Natural killer cell (primary cell): ENCODE measurements at regions not wholly inside any gene's neighbourhood (a gene's known extent, or its start where the extent isn't known, plus 50 kb on each side); places are given as distances from the start of the nearest gene placed in this dataset.

Source experiments
- ATAC-seq, 3 donors: fragments of 150-1000 bp in 2 of 3; fragments of 200-7000 bp in 1 of 3; cut with Tn5 transposase; 1 replicate in 1 of 3; 2 replicates in 2 of 3; pipeline ENCODE4 v1.10.0; 2021; ENCODE audit warnings: mild to moderate bottlenecking in 2 of 3, moderate library complexity in 2 of 3
- DNase-seq, 2 donors: peaks; one replicate each; pipeline versions ENCODE4 v3.0.0 to v3.0.0-alpha.2; 2013 to 2021; ENCODE audit warnings: mixed read lengths in 1 of 2
- H3K27ac ChIP-seq: one replicate; pipeline ENCODE4 v1.5.1; 2013; ENCODE audit warnings: mild to moderate bottlenecking, low read length
- H3K27me3 ChIP-seq: one replicate; pipeline ENCODE4 v1.6.1; 2013; ENCODE audit warnings: low read length; ENCODE audit not compliant: control insufficient read depth, insufficient read depth
- H3K36me3 ChIP-seq: one replicate; pipeline ENCODE4 v1.6.1; 2013; ENCODE audit warnings: low read length; ENCODE audit not compliant: control insufficient read depth, insufficient read depth
- H3K4me1 ChIP-seq: one replicate; pipeline ENCODE4 v1.6.1; 2013; ENCODE audit warnings: low read length; ENCODE audit not compliant: control insufficient read depth, insufficient read depth
- H3K4me3 ChIP-seq: one replicate; pipeline ENCODE4 v1.5.1; 2013; ENCODE audit warnings: low read length
- H3K9me3 ChIP-seq: one replicate; pipeline ENCODE4 v1.6.1; 2013; ENCODE audit warnings: low read length; ENCODE audit not compliant: control insufficient read depth, insufficient read depth
- H3K27ac Mint-ChIP-seq, 2 donors: one replicate each; pipeline ENCODE4 v1.8.0; 2022; ENCODE audit warnings: mild to moderate bottlenecking in 2 of 2, mixed read lengths in 2 of 2, moderate library complexity in 1 of 2
- H3K27me3 Mint-ChIP-seq, 2 donors: one replicate each; pipeline ENCODE4 v1.8.0; 2022; ENCODE audit warnings: low read depth in 2 of 2, mixed read lengths in 2 of 2
- H3K36me3 Mint-ChIP-seq: one replicate; pipeline ENCODE4 v1.8.0; 2022; ENCODE audit warnings: mixed read lengths
- H3K4me1 Mint-ChIP-seq, 2 donors: one replicate each; pipeline ENCODE4 v1.8.0; 2022; ENCODE audit warnings: mixed read lengths in 2 of 2
- H3K4me3 Mint-ChIP-seq: one replicate; pipeline ENCODE4 v1.8.0; 2022; ENCODE audit warnings: mild to moderate bottlenecking, moderate library complexity, mixed read lengths
- H3K9me3 Mint-ChIP-seq, 2 donors: one replicate each; pipeline ENCODE4 v1.8.0; 2022; ENCODE audit warnings: mixed read lengths in 2 of 2
- WGBS: methylation state at CpG from one replicate; pipeline ENCODE4 v1.1.7; 2013; ENCODE audit warnings: missing lambda C conversion rate; ENCODE audit not compliant: insufficient coverage; 5-methylcytosine and 5-hydroxymethylcytosine counted together
- intact Hi-C: fragments of 100-400 bp; cut with micrococcal nuclease; formaldehyde crosslinking; loops from one replicate; pipeline ENCODE4 v1.14.2; 2022
- TF ChIP-seq, protein P1 (sequence below): fragments of 200-600 bp; IDR thresholded peaks from one replicate; pipeline ENCODE4 v1.8.0; 2022; ENCODE audit warnings: antibody characterized with exemption

DNA sequence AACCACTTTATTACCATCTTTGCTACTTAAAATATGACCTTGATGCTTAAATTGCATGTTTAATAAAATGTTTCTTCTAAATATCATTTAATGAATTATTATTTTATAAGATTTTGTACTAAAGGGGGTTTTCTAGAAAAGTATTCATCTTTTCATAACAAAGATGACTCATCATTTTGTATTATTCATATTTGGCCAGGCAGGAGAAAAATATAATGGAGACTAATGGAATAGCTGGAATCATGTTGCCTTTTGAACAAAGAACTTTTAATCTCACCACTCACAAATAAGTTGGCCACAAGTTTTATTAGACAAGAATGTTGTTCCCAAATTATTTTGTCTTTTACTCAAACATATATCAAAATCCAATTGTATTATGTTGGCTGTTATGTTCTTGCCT is 882.4 kb downstream of the DSC3 start:
- H3K27me3 ChIP-seq: no peaks in the 10 kb centered on the region
- H3K27ac ChIP-seq: no peak overlapping the region
- H3K36me3 Mint-ChIP-seq: no peaks in the 10 kb centered on the region
- TF ChIP-seq, protein P1, sequence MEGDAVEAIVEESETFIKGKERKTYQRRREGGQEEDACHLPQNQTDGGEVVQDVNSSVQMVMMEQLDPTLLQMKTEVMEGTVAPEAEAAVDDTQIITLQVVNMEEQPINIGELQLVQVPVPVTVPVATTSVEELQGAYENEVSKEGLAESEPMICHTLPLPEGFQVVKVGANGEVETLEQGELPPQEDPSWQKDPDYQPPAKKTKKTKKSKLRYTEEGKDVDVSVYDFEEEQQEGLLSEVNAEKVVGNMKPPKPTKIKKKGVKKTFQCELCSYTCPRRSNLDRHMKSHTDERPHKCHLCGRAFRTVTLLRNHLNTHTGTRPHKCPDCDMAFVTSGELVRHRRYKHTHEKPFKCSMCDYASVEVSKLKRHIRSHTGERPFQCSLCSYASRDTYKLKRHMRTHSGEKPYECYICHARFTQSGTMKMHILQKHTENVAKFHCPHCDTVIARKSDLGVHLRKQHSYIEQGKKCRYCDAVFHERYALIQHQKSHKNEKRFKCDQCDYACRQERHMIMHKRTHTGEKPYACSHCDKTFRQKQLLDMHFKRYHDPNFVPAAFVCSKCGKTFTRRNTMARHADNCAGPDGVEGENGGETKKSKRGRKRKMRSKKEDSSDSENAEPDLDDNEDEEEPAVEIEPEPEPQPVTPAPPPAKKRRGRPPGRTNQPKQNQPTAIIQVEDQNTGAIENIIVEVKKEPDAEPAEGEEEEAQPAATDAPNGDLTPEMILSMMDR: no peak
- no peaks in the 10 kb centered on the region for H3K4me1 ChIP-seq
- no peak for DNase-seq
- no peak for ATAC-seq
- no peak overlapping the region for H3K4me3 ChIP-seq
- no peaks in the 10 kb centered on the region for H3K9me3 ChIP-seq
- no peaks in the 10 kb centered on the region for H3K4me1 Mint-ChIP-seq
- H3K36me3 ChIP-seq: no peaks in the 10 kb centered on the region
- H3K4me3 Mint-ChIP-seq: no peak overlapping the region
- peaks cover 8 to 13% of the 10 kb centered on the region in 2 donors for H3K9me3 Mint-ChIP-seq
- H3K27me3 Mint-ChIP-seq: no peaks in the 10 kb centered on the region
- intact Hi-C loops: no loop called here
- no peak overlapping the region for H3K27ac Mint-ChIP-seq

DNA sequence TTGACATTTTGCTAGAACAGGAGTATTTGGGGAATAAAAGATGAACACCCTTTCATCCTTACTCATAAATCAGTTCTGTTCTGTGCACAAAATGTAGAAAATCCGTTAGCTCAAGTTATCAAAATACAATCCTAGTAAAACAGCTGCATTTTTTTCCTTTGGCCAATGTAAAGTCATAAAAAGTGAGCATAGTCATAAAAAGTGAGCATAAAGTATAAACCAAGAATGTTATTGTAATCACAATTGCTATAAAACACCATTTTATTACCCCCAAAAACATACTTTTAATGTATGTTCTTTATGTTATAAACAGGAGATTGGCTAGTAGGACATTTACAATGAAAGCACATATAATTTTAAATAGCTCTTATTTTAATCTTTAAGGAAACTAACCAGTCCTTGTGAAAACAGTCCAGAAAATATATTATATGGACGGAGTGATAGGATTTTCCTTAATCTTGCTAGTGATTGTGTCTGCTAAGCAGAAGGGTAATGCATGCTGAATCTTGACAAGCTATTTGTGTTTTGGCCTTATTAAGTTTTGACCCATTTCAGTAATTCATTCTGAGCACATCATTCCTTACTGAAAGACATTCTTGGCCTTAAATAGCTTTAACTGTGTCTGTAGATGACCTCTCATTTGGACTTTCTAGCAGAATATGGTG is 891.8 kb downstream of the DSC3 start:
- no peaks in the 10 kb centered on the region for H3K36me3 ChIP-seq
- H3K27me3 ChIP-seq: no peaks in the 10 kb centered on the region
- 67% methylated on average over 1 of the region's 2 CpGs for WGBS
- Mint-ChIP-seq H3K27ac (no peak overlapping the region), H3K4me3 (no peak overlapping the region), H3K36me3 (peaks cover 6% of the 10 kb centered on the region), H3K9me3 (peaks cover 9 to 12% of the 10 kb centered on the region in 2 donors), H3K27me3 (no peaks in the 10 kb centered on the region), H3K4me1 (no peaks in the 10 kb centered on the region)
- TF ChIP-seq, protein P1: no peak
- H3K27ac ChIP-seq: no peak overlapping the region
- ATAC-seq (no peak), DNase-seq (no peak)
- H3K9me3 ChIP-seq: no peaks in the 10 kb centered on the region
- H3K4me1 ChIP-seq: no peaks in the 10 kb centered on the region
- H3K4me3 ChIP-seq: no peak overlapping the region
- intact Hi-C loops: no loop called here

DNA sequence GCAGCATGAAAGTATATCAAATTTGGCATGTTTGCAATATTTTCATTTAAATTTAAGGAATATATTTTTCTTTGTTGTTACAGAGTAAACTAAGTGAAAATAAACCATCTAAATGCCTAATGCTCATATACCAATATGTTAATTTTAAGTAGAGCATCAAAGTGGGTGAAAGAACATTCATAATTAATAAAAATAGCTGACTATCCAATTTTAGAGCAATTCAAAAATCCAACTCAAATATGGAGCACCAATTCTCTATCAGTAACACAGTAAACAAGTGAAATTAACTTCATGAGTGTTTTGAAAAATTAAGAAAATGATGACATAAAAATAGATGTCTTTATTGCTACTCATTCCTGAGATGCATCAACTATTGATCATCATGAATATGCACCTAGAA is 893.0 kb downstream of the DSC3 start:
- DNase-seq (no peak), ATAC-seq (no peak)
- Mint-ChIP-seq H3K27ac (no peak overlapping the region), H3K9me3 (peaks cover 13 to 14% of the 10 kb centered on the region in 2 donors), H3K27me3 (no peaks in the 10 kb centered on the region), H3K36me3 (peaks cover 6% of the 10 kb centered on the region), H3K4me1 (no peaks in the 10 kb centered on the region), H3K4me3 (no peak overlapping the region)
- Histone ChIP-seq H3K9me3 (no peaks in the 10 kb centered on the region), H3K4me3 (no peak overlapping the region), H3K27ac (no peak overlapping the region), H3K27me3 (no peaks in the 10 kb centered on the region), H3K4me1 (no peaks in the 10 kb centered on the region), H3K36me3 (no peaks in the 10 kb centered on the region)
- TF ChIP-seq, protein P1: no peak
- intact Hi-C loops: no loop called here

DNA sequence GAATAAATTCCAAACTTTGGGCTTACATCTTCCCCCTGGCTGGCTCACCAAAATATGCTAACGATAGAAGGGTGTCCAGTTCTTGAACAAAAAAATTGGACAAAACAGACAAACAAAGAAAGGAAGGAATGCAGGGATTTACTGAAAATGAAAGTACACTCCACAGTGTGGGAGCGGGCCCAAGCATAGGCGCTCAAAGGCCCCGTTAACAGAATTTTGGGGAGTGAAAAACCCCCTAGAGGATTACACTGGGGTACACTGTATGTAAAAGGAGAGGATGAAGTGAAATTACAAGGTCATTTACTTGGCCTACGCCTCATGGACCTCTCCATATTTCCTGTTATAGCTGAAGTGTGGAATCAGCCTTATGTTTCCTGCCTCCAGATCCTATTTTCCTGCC is 899.7 kb downstream of the DSC3 start:
- TF ChIP-seq, protein P1: no peak
- Mint-ChIP-seq H3K4me1 (no peaks in the 10 kb centered on the region), H3K9me3 (peaks cover 12 to 22% of the 10 kb centered on the region in 2 donors), H3K27me3 (no peaks in the 10 kb centered on the region), H3K4me3 (no peak overlapping the region), H3K27ac (no peak overlapping the region), H3K36me3 (peaks cover 6% of the 10 kb centered on the region)
- Histone ChIP-seq H3K27me3 (no peaks in the 10 kb centered on the region), H3K9me3 (peaks cover 2% of the 10 kb centered on the region), H3K27ac (no peak overlapping the region), H3K4me3 (no peak overlapping the region), H3K36me3 (no peaks in the 10 kb centered on the region), H3K4me1 (no peaks in the 10 kb centered on the region)
- WGBS: 91% methylated on average over 4 of the region's 5 CpGs
- intact Hi-C loops: no loop called here
- DNase-seq (no peak), ATAC-seq (no peak)
